GM12872 (cell line): ENCODE measurements at regions not wholly inside any gene's neighbourhood (a gene's known extent, or its start where the extent isn't known, plus 50 kb on each side); places are given as distances from the start of the nearest gene placed in this dataset.

Experiments used
- CTCF ChIP-seq: IDR thresholded peaks from 3 replicates; pipeline ENCODE4 v1.5.1; 2011; ENCODE audit warnings: low read depth, mild to moderate bottlenecking, low read length, moderate library complexity; ENCODE audit not compliant: insufficient read depth

DNA sequence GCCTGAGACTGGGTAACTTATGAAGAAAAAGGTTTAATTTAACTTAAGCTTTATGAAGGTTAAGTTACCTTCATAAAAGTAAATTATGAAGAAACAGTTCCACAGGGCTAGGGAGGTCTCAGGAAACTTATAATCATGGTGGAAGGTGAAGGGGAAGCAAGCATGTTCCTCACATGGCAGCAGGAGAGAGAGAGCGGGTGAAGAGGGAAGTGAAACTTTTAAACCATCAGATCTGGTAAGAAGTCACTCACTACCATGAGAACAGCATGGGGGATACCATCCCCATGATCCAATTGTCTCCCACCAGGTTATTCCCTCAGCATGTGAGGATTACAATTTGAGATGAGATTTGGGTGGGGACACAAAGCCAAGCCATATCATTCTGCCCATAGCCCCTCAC lies 944.7 kb upstream of the NDST4 start:
- no peak for TF ChIP-seq CTCF

GRCh38 chr4:116055857-116056827 lies 942.7 kb upstream of the NDST4 start:
- no peak for TF ChIP-seq CTCF

DNA sequence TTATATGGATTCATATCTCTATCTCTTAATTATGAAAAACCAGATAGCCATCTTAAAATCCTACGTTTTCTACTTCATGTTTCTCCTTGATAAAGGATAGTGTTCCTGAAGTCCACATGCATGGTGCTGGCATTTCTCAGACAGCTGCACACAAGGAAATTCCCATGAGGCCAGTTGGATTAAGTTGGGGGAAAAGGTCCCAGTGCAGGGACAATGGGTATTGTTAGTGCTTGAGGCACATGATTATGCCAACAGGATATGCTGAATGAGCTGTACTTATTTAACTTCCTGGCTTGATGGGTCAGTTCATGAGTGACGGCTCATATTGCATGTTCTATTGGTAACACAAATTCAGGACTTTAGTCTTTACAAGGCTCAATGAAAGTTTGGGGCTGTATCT lies 913.9 kb upstream of the NDST4 start:
- no peak for TF ChIP-seq CTCF

DNA sequence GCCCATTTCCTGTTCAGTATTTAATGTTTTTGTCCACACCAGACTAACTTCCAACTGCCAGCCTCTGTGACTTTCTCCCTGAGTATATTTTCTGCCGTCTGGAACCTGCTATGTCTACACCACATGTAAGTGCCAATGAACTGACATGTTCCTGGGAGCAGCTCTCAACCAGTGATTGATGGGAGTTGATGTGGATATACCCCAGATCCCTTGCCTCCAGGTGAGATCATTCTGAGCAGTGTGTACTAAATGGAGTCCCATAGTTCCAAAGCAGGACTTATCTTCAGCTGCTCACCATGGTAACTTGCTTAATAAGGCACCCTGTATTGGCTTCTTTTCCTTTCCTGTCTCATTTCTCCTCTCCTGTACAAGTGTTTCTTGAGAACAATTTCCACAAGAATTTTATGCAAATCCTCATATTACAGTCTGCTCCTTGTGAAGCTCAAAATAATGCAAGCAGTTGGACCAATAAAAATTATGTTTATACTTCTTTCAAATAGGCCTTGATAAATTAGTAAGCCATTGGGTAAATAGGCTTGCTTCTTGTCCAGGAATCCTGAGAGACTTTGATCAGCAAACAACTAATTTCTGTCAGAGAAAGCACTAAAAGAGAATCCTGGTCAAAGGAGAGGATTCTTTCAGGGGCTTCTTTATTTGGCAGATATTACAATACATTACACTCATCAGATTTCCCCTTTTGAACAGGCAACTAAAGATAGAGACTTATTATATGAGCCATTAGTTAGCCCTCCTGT lies 911.7 kb upstream of the NDST4 start:
- TF ChIP-seq CTCF, result no peak

DNA sequence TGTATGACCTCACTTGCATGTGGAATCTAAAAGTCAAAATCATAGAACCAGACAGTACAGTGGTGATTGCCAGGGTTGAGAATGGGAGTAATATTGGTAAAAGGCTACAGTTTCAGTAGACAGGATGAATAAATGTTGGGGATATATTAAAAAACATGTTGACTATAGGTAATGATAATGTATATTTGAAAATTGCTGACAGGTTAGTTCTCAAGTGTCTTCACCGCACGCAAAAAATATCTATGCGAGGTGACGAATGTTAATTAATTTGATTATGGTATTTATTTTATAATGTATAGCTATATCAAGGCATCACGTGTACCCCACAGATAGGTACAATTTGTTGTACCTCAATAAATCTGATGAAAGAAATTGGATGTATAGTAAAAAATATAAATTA lies 909.6 kb upstream of the NDST4 start:
- TF ChIP-seq CTCF, result no peak

- no peak for TF ChIP-seq CTCF
Measured at GRCh38 chr4:116020141-116020722, 906.8 kb upstream of the NDST4 start.

DNA sequence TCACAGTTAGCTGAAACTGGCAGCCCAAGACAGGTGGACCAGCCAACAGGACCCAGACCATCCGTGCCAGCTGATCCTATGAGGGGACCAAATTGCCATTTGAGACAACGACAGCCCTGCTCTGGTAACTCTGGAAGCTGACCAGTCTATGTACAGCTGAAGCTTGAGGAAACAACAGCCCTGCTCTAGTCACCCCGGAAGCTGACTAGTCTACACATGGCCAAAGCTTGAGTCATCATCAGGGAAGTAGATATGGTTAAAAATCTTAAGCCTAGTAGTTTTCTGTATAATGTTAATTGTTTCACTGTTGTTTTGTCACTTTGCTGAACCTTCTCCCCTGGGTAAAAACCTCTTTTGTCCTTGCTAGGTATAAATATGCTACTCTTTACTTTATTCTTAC lies 905.4 kb upstream of the NDST4 start:
- TF ChIP-seq CTCF, result no peak
